Mesothelial cell of epicardium (in vitro differentiated cells): ENCODE measurements at regions not wholly inside any gene's neighbourhood (a gene's known extent, or its start where the extent isn't known, plus 50 kb on each side); places are given as distances from the start of the nearest gene placed in this dataset.

Experiments used
- DNase-seq, 2 experiments: peaks; one replicate each; pipeline ENCODE4 v3.0.0; 2021; ENCODE audit warnings: low spot score in 2 of 2; ENCODE audit not compliant: unreplicated experiment in 2 of 2
- H3K27ac Mint-ChIP-seq: 2 replicates; pipeline ENCODE4 v1.8.0; 2021; ENCODE audit warnings: mixed read lengths
- H3K27me3 Mint-ChIP-seq: 2 replicates; pipeline ENCODE4 v1.8.0; 2021; ENCODE audit warnings: low read depth, mixed read lengths
- H3K36me3 Mint-ChIP-seq: 2 replicates; pipeline ENCODE4 v1.8.0; 2021; ENCODE audit warnings: mixed read lengths
- H3K4me1 Mint-ChIP-seq: 2 replicates; pipeline ENCODE4 v1.8.0; 2021; ENCODE audit warnings: mixed read lengths
- H3K4me3 Mint-ChIP-seq: 2 replicates; pipeline ENCODE4 v1.8.0; 2021; ENCODE audit warnings: mild to moderate bottlenecking, moderate library complexity, mixed read lengths
- H3K9me3 Mint-ChIP-seq: 2 replicates; pipeline ENCODE4 v1.8.0; 2021; ENCODE audit warnings: mixed read lengths
- CTCF ChIP-seq: fragments of 200-600 bp; sonication (generic); IDR thresholded peaks from one replicate; pipeline ENCODE4 v1.5.0; 2021; ENCODE audit warnings: antibody characterized with exemption; ENCODE audit not compliant: unreplicated experiment

- H3K27me3 Mint-ChIP-seq = peaks cover 7% of the 10 kb centered on the region
- TF ChIP-seq CTCF = no peak
- H3K4me1 Mint-ChIP-seq = no peaks in the 10 kb centered on the region
- H3K4me3 Mint-ChIP-seq = no peak overlapping the region
- peaks cover 13% of the 10 kb centered on the region for H3K9me3 Mint-ChIP-seq
- H3K27ac Mint-ChIP-seq = no peak overlapping the region
- DNase-seq = no peak
- no peaks in the 10 kb centered on the region for H3K36me3 Mint-ChIP-seq
Observed at GRCh38 chr14:98698341-98698740, 573.7 kb downstream of the BCL11B start.

- H3K9me3 Mint-ChIP-seq = peaks cover 11% of the 10 kb centered on the region
- no peak for DNase-seq
- no peak overlapping the region for H3K4me3 Mint-ChIP-seq
- H3K4me1 Mint-ChIP-seq = peaks cover 14% of the 10 kb centered on the region
- H3K27ac Mint-ChIP-seq = no peak overlapping the region
- TF ChIP-seq CTCF = no peak
- H3K36me3 Mint-ChIP-seq = no peaks in the 10 kb centered on the region
- peaks cover 7% of the 10 kb centered on the region for H3K27me3 Mint-ChIP-seq
Observed at GRCh38 chr14:98700748-98701147, 571.2 kb downstream of the BCL11B start.

GRCh38 chr14:98701377-98701776 lies 570.6 kb downstream of the BCL11B start:
- DNase-seq = no peak
- H3K27ac Mint-ChIP-seq = no peak overlapping the region
- peaks cover 7% of the 10 kb centered on the region for H3K27me3 Mint-ChIP-seq
- peaks cover 8% of the 10 kb centered on the region for H3K9me3 Mint-ChIP-seq
- no peak for TF ChIP-seq CTCF
- no peaks in the 10 kb centered on the region for H3K36me3 Mint-ChIP-seq
- no peak overlapping the region for H3K4me3 Mint-ChIP-seq
- peaks cover 15% of the 10 kb centered on the region for H3K4me1 Mint-ChIP-seq

DNA sequence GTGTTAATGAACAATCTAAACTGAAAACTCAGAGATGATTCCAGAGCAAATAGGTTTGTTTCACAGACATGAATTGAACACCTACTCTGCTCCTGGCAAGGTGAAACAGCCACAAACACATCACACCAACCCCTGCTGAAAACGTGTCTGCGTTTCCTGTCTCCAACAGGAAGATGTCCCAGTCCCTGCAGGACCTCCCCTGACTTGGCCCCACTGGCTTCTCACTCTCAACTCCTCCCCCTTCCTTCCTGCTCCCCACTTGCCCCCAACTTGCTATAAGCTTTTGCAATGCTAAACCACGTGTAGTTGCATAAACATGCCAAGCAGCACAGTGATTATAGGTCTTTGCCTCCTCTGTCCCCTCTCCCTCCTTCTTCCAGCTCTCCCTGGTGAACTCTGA lies 567.6 kb downstream of the BCL11B start:
- Mint-ChIP-seq H3K36me3 (no peaks in the 10 kb centered on the region), H3K4me3 (no peak overlapping the region), H3K4me1 (peaks cover 15% of the 10 kb centered on the region), H3K27me3 (peaks cover 8% of the 10 kb centered on the region), H3K9me3 (no peaks in the 10 kb centered on the region), H3K27ac (no peak overlapping the region)
- TF ChIP-seq CTCF = no peak
- DNase-seq = no peak

- DNase-seq = no peak
- H3K27ac Mint-ChIP-seq = no peak overlapping the region
- H3K4me3 Mint-ChIP-seq = no peak overlapping the region
Observed at GRCh38 chr14:98705871-98706300, 566.1 kb downstream of the BCL11B start.

More at GRCh38 chr14:98705871-98706300, 566.1 kb downstream of the BCL11B start:
- Mint-ChIP-seq H3K36me3 (no peaks in the 10 kb centered on the region), H3K9me3 (no peaks in the 10 kb centered on the region), H3K4me1 (peaks cover 15% of the 10 kb centered on the region), H3K27me3 (peaks cover 8% of the 10 kb centered on the region)
- TF ChIP-seq CTCF = no peak
